GM19467 (cell line): ENCODE measurements at regions not wholly inside any gene's neighbourhood (a gene's known extent, or its start where the extent isn't known, plus 50 kb on each side); places are given as distances from the start of the nearest gene placed in this dataset.

ENCODE experiments used
- ATAC-seq: cut with Tn5 transposase; IDR thresholded peaks from one replicate; pipeline ENCODE4 v1.9.1; 2021; ENCODE audit warnings: mild to moderate bottlenecking, moderate library complexity; ENCODE audit not compliant: unreplicated experiment

- ATAC-seq: no peak
Observed at GRCh38 chr2:41992056-41992642, 55.7 kb upstream of the PKDCC start.

GRCh38 chr2:41992671-41993434 lies 55.0 kb upstream of the PKDCC start:
- ATAC-seq: no peak

GRCh38 chr2:41993435-41993925 lies 54.3 kb upstream of the PKDCC start:
- ATAC-seq: no peak

- ATAC-seq: no peak
Observed at GRCh38 chr2:41994233-41994637, 53.6 kb upstream of the PKDCC start.

GRCh38 chr2:41994661-41995060 lies 53.2 kb upstream of the PKDCC start:
- no peak for ATAC-seq

- ATAC-seq: no peak
Observed at GRCh38 chr2:41997561-41997960, 50.3 kb upstream of the PKDCC start.
